Glutamatergic neuron (in vitro differentiated cells): ENCODE measurements at regions not wholly inside any gene's neighbourhood (a gene's known extent, or its start where the extent isn't known, plus 50 kb on each side); places are given as distances from the start of the nearest gene placed in this dataset.

Source experiments
- DNase-seq: peaks from one replicate; pipeline ENCODE4 v3.0.0; 2022
- H3K27ac Mint-ChIP-seq: one replicate; pipeline ENCODE4 v1.8.0; 2020; ENCODE audit warnings: mild to moderate bottlenecking, mixed read lengths, inconsistent platforms; ENCODE audit not compliant: unreplicated experiment
- H3K27me3 Mint-ChIP-seq: one replicate; pipeline ENCODE4 v1.8.0; 2020; ENCODE audit warnings: mild to moderate bottlenecking, moderate library complexity, mixed read lengths, inconsistent platforms; ENCODE audit not compliant: unreplicated experiment
- H3K36me3 Mint-ChIP-seq: one replicate; pipeline ENCODE4 v1.8.0; 2020; ENCODE audit warnings: mild to moderate bottlenecking, mixed read lengths, inconsistent platforms; ENCODE audit not compliant: unreplicated experiment
- H3K4me1 Mint-ChIP-seq: one replicate; pipeline ENCODE4 v1.8.0; 2020; ENCODE audit warnings: mild to moderate bottlenecking, low read depth, mixed read lengths, inconsistent platforms; ENCODE audit not compliant: unreplicated experiment
- H3K4me3 Mint-ChIP-seq: one replicate; pipeline ENCODE4 v1.8.0; 2020; ENCODE audit warnings: mild to moderate bottlenecking, mixed read lengths, inconsistent platforms; ENCODE audit not compliant: unreplicated experiment
- H3K9me3 Mint-ChIP-seq: one replicate; pipeline ENCODE4 v1.8.0; 2020; ENCODE audit warnings: mild to moderate bottlenecking, moderate library complexity, mixed read lengths, inconsistent platforms; ENCODE audit not compliant: unreplicated experiment
- CTCF ChIP-seq: fragments of 200-600 bp; sonication (generic); IDR thresholded peaks from one replicate; pipeline ENCODE4 v1.5.0; 2021; ENCODE audit not compliant: partially characterized antibody, unreplicated experiment

- DNase-seq, result no peak
- Mint-ChIP-seq H3K36me3 (no peaks in the 10 kb centered on the region), H3K9me3 (no peaks in the 10 kb centered on the region), H3K4me3 (no peak overlapping the region), H3K4me1 (peaks cover 2% of the 10 kb centered on the region), H3K27me3 (no peaks in the 10 kb centered on the region), H3K27ac (no peak overlapping the region)
- TF ChIP-seq CTCF, result no peak
Observed at GRCh38 chr3:162117961-162118360, 621.4 kb downstream of the OTOL1 start.

GRCh38 chr3:162119651-162120050 is 623.0 kb downstream of the OTOL1 start:
- no peak for DNase-seq
- no peak for TF ChIP-seq CTCF
- no peaks in the 10 kb centered on the region for H3K27me3 Mint-ChIP-seq
- H3K9me3 Mint-ChIP-seq, result no peaks in the 10 kb centered on the region
- no peak overlapping the region for H3K4me3 Mint-ChIP-seq
- no peak overlapping the region for H3K27ac Mint-ChIP-seq
- peaks cover 2% of the 10 kb centered on the region for H3K4me1 Mint-ChIP-seq
- H3K36me3 Mint-ChIP-seq, result no peaks in the 10 kb centered on the region

- Mint-ChIP-seq H3K4me1 (peaks cover 2% of the 10 kb centered on the region), H3K27me3 (no peaks in the 10 kb centered on the region), H3K27ac (no peak overlapping the region), H3K9me3 (no peaks in the 10 kb centered on the region), H3K36me3 (no peaks in the 10 kb centered on the region), H3K4me3 (no peak overlapping the region)
- no peak for TF ChIP-seq CTCF
- no peak for DNase-seq
Observed at GRCh38 chr3:162122405-162122804, 625.8 kb downstream of the OTOL1 start.

GRCh38 chr3:162125790-162126189 is 629.2 kb downstream of the OTOL1 start:
- Mint-ChIP-seq H3K4me1 (no peaks in the 10 kb centered on the region), H3K27me3 (no peaks in the 10 kb centered on the region), H3K36me3 (no peaks in the 10 kb centered on the region), H3K27ac (no peak overlapping the region), H3K4me3 (no peak overlapping the region), H3K9me3 (no peaks in the 10 kb centered on the region)
- no peak for TF ChIP-seq CTCF
- DNase-seq, result no peak

- Mint-ChIP-seq H3K36me3 (no peaks in the 10 kb centered on the region), H3K27me3 (no peaks in the 10 kb centered on the region), H3K4me1 (no peaks in the 10 kb centered on the region), H3K9me3 (no peaks in the 10 kb centered on the region), H3K27ac (no peak overlapping the region), H3K4me3 (no peak overlapping the region)
- TF ChIP-seq CTCF, result no peak
- DNase-seq, result no peak
Observed at GRCh38 chr3:162130582-162130981, 634.0 kb downstream of the OTOL1 start.
